Sigmoid colon (tissue), 6 donors: ENCODE measurements at regions not wholly inside any gene's neighbourhood (a gene's known extent, or its start where the extent isn't known, plus 50 kb on each side); places are given as distances from the start of the nearest gene placed in this dataset.
"Not testable (repeated sequence)": the region's sequence is repeated elsewhere in the genome, so short reads cannot be mapped to it uniquely, and the experiment has no call there.

ENCODE experiments used
- DNase-seq: peaks from one replicate; pipeline ENCODE4 v3.0.0-alpha.2; 2019
- H3K27ac ChIP-seq, 4 donors: fragments of 200-600 bp; sonication (generic); one replicate each; pipeline ENCODE4 v1.5.1; 2016 to 2019; ENCODE audit warnings: mild to moderate bottlenecking in 1 of 4
- H3K27me3 ChIP-seq, 3 donors: fragments of 200-600 bp; sonication (generic); one replicate each; pipeline ENCODE4 v1.5.1; 2019; ENCODE audit warnings: mild to moderate bottlenecking in 1 of 3
- H3K36me3 ChIP-seq, 4 donors: fragments of 200-600 bp; sonication (generic); one replicate each; pipeline ENCODE4 v1.5.1; 2016 to 2019
- H3K4me1 ChIP-seq, 4 donors: fragments of 200-600 bp; sonication (generic); one replicate each; pipeline ENCODE4 v1.5.1; 2017 to 2019
- H3K4me3 ChIP-seq, 4 donors: fragments of 200-600 bp; sonication (generic); one replicate each; pipeline ENCODE4 v1.5.1; 2017 to 2019; ENCODE audit warnings: mild to moderate bottlenecking in 2 of 4, moderate library complexity in 1 of 4
- H3K9me3 ChIP-seq, 4 donors: fragments of 200-600 bp in 3 of 4; sonication (generic) in 3 of 4; one replicate each; pipeline versions ENCODE4 v1.5.1 to v1.6.1; 2013 to 2019
- CTCF ChIP-seq, 4 experiments: fragments of 450-650 bp in 3 of 4; fragments of 200-600 bp in 1 of 4; IDR thresholded peaks; one replicate each; pipeline ENCODE4 v1.5.1; 2016 to 2019; ENCODE audit warnings: antibody characterized with exemption in 4 of 4, mild to moderate bottlenecking in 3 of 4, moderate library complexity in 2 of 4
- EP300 ChIP-seq, 4 donors: sonication (generic); formaldehyde crosslinking; IDR thresholded peaks; one replicate each; pipeline ENCODE4 v1.6.1; 2017; ENCODE audit warnings: antibody characterized with exemption in 4 of 4
- POLR2A ChIP-seq, 2 donors: fragments of 450-650 bp; IDR thresholded peaks; one replicate each; pipeline ENCODE4 v1.6.1; 2016; ENCODE audit warnings: antibody characterized with exemption in 2 of 2, mild to moderate bottlenecking in 2 of 2, moderate library complexity in 2 of 2
- POLR2AphosphoS5 ChIP-seq, 4 donors: sonication (generic); formaldehyde crosslinking; IDR thresholded peaks; one replicate each; pipeline ENCODE4 v1.6.1; 2017; ENCODE audit warnings: antibody characterized with exemption in 4 of 4
- WGBS, 2 donors: extraction: QIAGEN DNeasy Blood & Tissue Kit; methylation state at CpG; one replicate each; pipeline ENCODE4 v1.1.7; 2013; 5-methylcytosine and 5-hydroxymethylcytosine counted together
- intact Hi-C: fragments of 100-400 bp; cut with DNase I; formaldehyde crosslinking; loops from one replicate; pipeline ENCODE4 v1.15.1; 2023
- donor health status: healthy with polysubstance abuse.
- donor health status: healthy.

GRCh38 chr4:45284400-45285085 lies 558.2 kb upstream of the GNPDA2 start:
- intact Hi-C loops = no loop called here

GRCh38 chr4:45283352-45283751 lies 557.0 kb upstream of the GNPDA2 start:
- no peaks in the 10 kb centered on the region for H3K4me1 ChIP-seq
- H3K36me3 ChIP-seq = no peaks in the 10 kb centered on the region
- no peaks in the 10 kb centered on the region for H3K27me3 ChIP-seq
- WGBS, 2 donors = 82 to 84% methylated on average over 7 of the region's 7 CpGs
- DNase-seq = no peak
- no peak overlapping the region for H3K4me3 ChIP-seq
- H3K9me3 ChIP-seq = peaks cover 0 to 3% (median 0%) of the 10 kb centered on the region in 4 donors
- intact Hi-C loops = no loop called here
- TF ChIP-seq CTCF (IDR thresholded peaks at IDR 0.05) (no peak), POLR2A (IDR thresholded peaks at IDR 0.05) (no peak), POLR2AphosphoS5 (IDR thresholded peaks at IDR 0.05) (no peak), EP300 (IDR thresholded peaks at IDR 0.05) (no peak)
- H3K27ac ChIP-seq = no peak overlapping the region

More at GRCh38 chr4:45284400-45285085, 558.2 kb upstream of the GNPDA2 start:
- Histone ChIP-seq H3K9me3 (peaks cover 0 to 3% (median 0%) of the 10 kb centered on the region in 4 donors), H3K36me3 (no peaks in the 10 kb centered on the region), H3K27me3 (no peaks in the 10 kb centered on the region), H3K27ac (no peak overlapping the region), H3K4me3 (no peak overlapping the region), H3K4me1 (no peaks in the 10 kb centered on the region)
- DNase-seq = no peak
- 80 to 85% methylated on average over 14 of the region's 14 CpGs for WGBS, 2 donors
- TF ChIP-seq POLR2A (IDR thresholded peaks at IDR 0.05) (no peak), EP300 (IDR thresholded peaks at IDR 0.05) (no peak), POLR2AphosphoS5 (IDR thresholded peaks at IDR 0.05) (no peak), CTCF (IDR thresholded peaks at IDR 0.05) (no peak)

GRCh38 chr4:45280121-45280520 lies 553.8 kb upstream of the GNPDA2 start:
- intact Hi-C loops = no loop called here
- Histone ChIP-seq H3K9me3 (peaks cover 0 to 3% (median 0%) of the 10 kb centered on the region in 4 donors), H3K27ac (no peak overlapping the region), H3K36me3 (no peaks in the 10 kb centered on the region), H3K4me3 (no peak overlapping the region), H3K27me3 (no peaks in the 10 kb centered on the region), H3K4me1 (no peaks in the 10 kb centered on the region)
- WGBS, 2 donors = 88 to 91% methylated on average over 1 of the region's 1 CpG
- DNase-seq = no peak
- TF ChIP-seq POLR2AphosphoS5 (IDR thresholded peaks at IDR 0.05) (no peak), POLR2A (IDR thresholded peaks at IDR 0.05) (no peak), EP300 (IDR thresholded peaks at IDR 0.05) (no peak), CTCF (IDR thresholded peaks at IDR 0.05) (no peak)

GRCh38 chr4:45275862-45276261 lies 549.5 kb upstream of the GNPDA2 start:
- no peaks in the 10 kb centered on the region for H3K4me1 ChIP-seq
- TF ChIP-seq POLR2AphosphoS5 (IDR thresholded peaks at IDR 0.05) = no peak
- TF ChIP-seq POLR2A (IDR thresholded peaks at IDR 0.05) = no peak
- no peak for TF ChIP-seq EP300 (IDR thresholded peaks at IDR 0.05)
- TF ChIP-seq CTCF (IDR thresholded peaks at IDR 0.05) = no peak
- no peaks in the 10 kb centered on the region for H3K27me3 ChIP-seq
- no peaks in the 10 kb centered on the region for H3K9me3 ChIP-seq
- 92 to 93% methylated on average over 21 of the region's 21 CpGs for WGBS, 2 donors
- no peak for DNase-seq
- intact Hi-C loops = no loop called here
- no peaks in the 10 kb centered on the region for H3K36me3 ChIP-seq
- H3K27ac ChIP-seq = no peak overlapping the region
- no peak overlapping the region for H3K4me3 ChIP-seq

GRCh38 chr4:45248106-45248505 lies 521.8 kb upstream of the GNPDA2 start:
- H3K9me3 ChIP-seq, H3K36me3 ChIP-seq, H3K27ac ChIP-seq, H3K27me3 ChIP-seq, H3K4me1 ChIP-seq, intact Hi-C loops, H3K4me3 ChIP-seq, DNase-seq: not testable (repeated sequence)
- WGBS, 2 donors = 86 to 88% methylated on average over 3 of the region's 3 CpGs
